ENCODE measurements at regions not wholly inside any gene's neighbourhood (a gene's known extent, or its start where the extent isn't known, plus 50 kb on each side); places are given as distances from the start of the nearest gene placed in this dataset.

DNA sequence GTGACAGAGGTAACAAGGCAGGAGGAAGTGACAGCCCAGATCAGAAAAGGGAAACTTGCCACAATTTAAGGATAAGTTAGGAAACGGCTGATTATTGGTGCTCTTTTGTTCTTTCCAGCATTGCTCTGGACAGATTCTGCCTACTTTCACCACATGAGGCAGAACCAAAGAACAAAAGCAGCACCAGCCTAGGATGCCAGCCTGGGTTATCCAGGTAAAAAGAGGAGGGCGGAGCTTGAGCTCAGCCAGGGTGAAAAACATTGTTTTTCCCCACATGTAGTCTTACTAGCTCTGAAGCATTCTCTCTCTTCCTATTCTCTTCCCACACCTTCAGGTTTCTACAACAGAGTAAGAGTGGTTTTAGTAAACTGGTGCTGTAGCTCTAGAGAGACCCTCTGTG is 300.5 kb downstream of the TMX3 start:
- Histone ChIP-seq H3K4me3 (ENCODE audit: low read depth, low read length) (no peak overlapping the region), H3K27me3 (ENCODE audit: control insufficient read depth, insufficient read depth, low read length) (no peaks in the 10 kb centered on the region), H3K36me3 (ENCODE audit: control insufficient read depth, insufficient read depth, low read length) (no peaks in the 10 kb centered on the region)
- ChIA-PET CTCF (no interaction called here), POLR2A (no interaction called here)
- no peak for DNase-seq (ENCODE audit: low read depth)
- TF ChIP-seq, protein P1, sequence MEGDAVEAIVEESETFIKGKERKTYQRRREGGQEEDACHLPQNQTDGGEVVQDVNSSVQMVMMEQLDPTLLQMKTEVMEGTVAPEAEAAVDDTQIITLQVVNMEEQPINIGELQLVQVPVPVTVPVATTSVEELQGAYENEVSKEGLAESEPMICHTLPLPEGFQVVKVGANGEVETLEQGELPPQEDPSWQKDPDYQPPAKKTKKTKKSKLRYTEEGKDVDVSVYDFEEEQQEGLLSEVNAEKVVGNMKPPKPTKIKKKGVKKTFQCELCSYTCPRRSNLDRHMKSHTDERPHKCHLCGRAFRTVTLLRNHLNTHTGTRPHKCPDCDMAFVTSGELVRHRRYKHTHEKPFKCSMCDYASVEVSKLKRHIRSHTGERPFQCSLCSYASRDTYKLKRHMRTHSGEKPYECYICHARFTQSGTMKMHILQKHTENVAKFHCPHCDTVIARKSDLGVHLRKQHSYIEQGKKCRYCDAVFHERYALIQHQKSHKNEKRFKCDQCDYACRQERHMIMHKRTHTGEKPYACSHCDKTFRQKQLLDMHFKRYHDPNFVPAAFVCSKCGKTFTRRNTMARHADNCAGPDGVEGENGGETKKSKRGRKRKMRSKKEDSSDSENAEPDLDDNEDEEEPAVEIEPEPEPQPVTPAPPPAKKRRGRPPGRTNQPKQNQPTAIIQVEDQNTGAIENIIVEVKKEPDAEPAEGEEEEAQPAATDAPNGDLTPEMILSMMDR (IDR thresholded peaks at IDR 0.05; ENCODE audit: insufficient read depth, low read depth, low read length), result no peak

DNA sequence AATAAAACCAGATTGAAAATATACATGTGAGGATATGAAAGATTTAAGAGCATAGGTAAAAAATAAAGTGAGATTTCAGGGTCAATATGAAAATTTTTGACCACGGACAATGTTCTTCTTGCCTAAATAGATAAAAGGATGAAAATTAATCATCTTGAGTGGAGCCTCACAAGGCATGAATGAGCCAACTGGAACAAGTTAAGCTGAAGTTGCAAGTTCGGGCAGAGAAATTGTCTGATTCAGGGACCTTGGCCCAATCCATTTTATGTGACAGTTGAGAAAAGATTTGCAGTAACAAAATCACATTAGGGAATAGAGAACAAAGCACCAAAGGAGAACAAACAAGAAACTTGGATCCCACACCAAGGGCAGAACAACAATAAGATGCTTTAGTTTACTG is 305.3 kb downstream of the TMX3 start:
- no peak overlapping the region for H3K4me3 ChIP-seq (ENCODE audit: low read depth, low read length)
- H3K27me3 ChIP-seq (ENCODE audit: control insufficient read depth, insufficient read depth, low read length), result no peaks in the 10 kb centered on the region
- ChIA-PET CTCF (no interaction called here), POLR2A (no interaction called here)
- TF ChIP-seq, protein P1 (IDR thresholded peaks at IDR 0.05; ENCODE audit: insufficient read depth, low read depth, low read length), result no peak
- H3K36me3 ChIP-seq (ENCODE audit: control insufficient read depth, insufficient read depth, low read length), result no peaks in the 10 kb centered on the region
- no peak for DNase-seq (ENCODE audit: low read depth)

DNA sequence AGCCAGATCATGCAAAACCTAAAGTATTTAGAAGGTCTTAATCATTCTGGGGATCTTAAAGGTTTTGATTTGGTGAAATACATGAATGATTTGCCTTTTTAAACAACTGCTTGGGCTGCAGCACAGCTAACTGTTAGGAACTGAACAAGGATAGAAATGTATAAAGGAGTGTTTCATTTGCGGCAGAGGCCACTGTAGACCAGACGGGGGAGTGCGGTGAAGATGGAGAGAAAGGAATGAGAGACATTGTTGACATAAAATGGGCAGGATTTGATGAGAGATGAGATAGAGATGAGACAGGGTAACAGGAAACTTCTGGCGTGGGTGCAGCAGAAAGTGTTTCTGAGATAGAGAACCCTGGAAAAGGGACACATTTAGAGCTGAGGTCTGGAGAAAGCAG is 308.1 kb downstream of the TMX3 start:
- ChIA-PET POLR2A (no interaction called here), CTCF (interaction anchor here (0.7 kb wide), 1 partner anchor 17 kb away, joined by 3 read pairs; no protein-coding TSS in a partner anchor)
- H3K4me3 ChIP-seq (ENCODE audit: low read depth, low read length), result no peak overlapping the region
- no peaks in the 10 kb centered on the region for H3K27me3 ChIP-seq (ENCODE audit: control insufficient read depth, insufficient read depth, low read length)
- no peak for DNase-seq (ENCODE audit: low read depth)
- TF ChIP-seq, protein P1 (IDR thresholded peaks at IDR 0.05; ENCODE audit: insufficient read depth, low read depth, low read length), result 0 out of 2 replicates have a peak, but pooled peaks have one; percentile 3
- H3K36me3 ChIP-seq (ENCODE audit: control insufficient read depth, insufficient read depth, low read length), result no peaks in the 10 kb centered on the region

DNA sequence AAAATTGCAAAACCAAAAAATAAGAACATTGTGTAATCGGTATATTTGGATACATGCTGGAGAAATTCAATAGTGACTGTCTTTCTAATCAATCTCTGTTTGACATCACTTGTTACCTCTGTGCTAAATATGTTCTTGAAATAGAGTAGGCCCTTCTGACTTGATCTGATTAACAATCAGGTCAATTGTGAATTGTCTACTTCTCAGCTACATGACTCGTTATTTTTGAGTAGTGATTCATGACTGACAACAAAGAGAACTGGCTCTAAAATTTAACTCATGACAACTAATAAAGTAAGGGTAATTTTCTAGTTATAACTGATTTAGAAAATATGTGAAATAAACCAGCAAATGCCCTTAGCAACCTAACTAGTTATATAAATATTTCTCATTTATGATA is 312.1 kb downstream of the TMX3 start:
- H3K36me3 ChIP-seq (ENCODE audit: control insufficient read depth, insufficient read depth, low read length), result no peaks in the 10 kb centered on the region
- ChIA-PET POLR2A (no interaction called here), CTCF (no interaction called here)
- H3K4me3 ChIP-seq (ENCODE audit: low read depth, low read length), result no peak overlapping the region
- H3K27me3 ChIP-seq (ENCODE audit: control insufficient read depth, insufficient read depth, low read length), result no peaks in the 10 kb centered on the region
- TF ChIP-seq, protein P1 (IDR thresholded peaks at IDR 0.05; ENCODE audit: insufficient read depth, low read depth, low read length), result no peak
- no peak for DNase-seq (ENCODE audit: low read depth)

DNA sequence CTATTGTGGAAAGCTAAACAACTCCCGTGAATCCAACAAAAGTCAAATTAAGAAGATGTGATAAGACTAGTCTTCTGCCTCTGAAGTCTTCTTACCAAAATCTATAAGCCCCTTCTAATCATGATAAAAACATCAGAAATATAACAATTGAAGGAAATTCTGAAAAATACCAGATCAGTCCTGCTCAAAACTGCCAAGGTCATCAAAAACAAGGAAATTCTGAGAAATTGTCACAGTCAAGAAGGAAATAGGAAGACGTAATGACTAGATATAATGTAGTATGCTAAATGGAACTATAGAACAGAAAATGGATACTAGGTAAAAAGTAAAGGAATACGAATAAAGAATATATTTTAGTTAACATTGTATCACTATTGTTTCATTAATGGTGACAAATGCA is 314.0 kb downstream of the TMX3 start:
- H3K36me3 ChIP-seq (ENCODE audit: control insufficient read depth, insufficient read depth, low read length), result no peaks in the 10 kb centered on the region
- DNase-seq (ENCODE audit: low read depth), result no peak
- H3K27me3 ChIP-seq (ENCODE audit: control insufficient read depth, insufficient read depth, low read length), result no peaks in the 10 kb centered on the region
- ChIA-PET CTCF (no interaction called here), POLR2A (no interaction called here)
- TF ChIP-seq, protein P1 (IDR thresholded peaks at IDR 0.05; ENCODE audit: insufficient read depth, low read depth, low read length), result no peak
- no peak overlapping the region for H3K4me3 ChIP-seq (ENCODE audit: low read depth, low read length)
